HEK293 (cell line): ENCODE measurements at regions not wholly inside any gene's neighbourhood (a gene's known extent, or its start where the extent isn't known, plus 50 kb on each side); places are given as distances from the start of the nearest gene placed in this dataset.
"Not testable (repeated sequence)": the region's sequence is repeated elsewhere in the genome, so short reads cannot be mapped to it uniquely, and the experiment has no call there.

Source experiments
- GLI4 ChIP-seq: fragments of 450-650 bp; formaldehyde crosslinking; IDR thresholded peaks from 2 replicates; pipeline ENCODE4 v1.5.1; 2016; ENCODE audit warnings: missing biosample characterization, missing genetic modification characterization
- GLIS1 ChIP-seq: fragments of 450-650 bp; formaldehyde crosslinking; IDR thresholded peaks from 2 replicates; pipeline ENCODE4 v1.5.1; 2016; ENCODE audit warnings: missing biosample characterization, missing genetic modification characterization
- TCF7L2 ChIP-seq: IDR thresholded peaks from 2 replicates; pipeline ENCODE4 v1.6.1; 2011; ENCODE audit warnings: low read depth, mild to moderate bottlenecking, inconsistent platforms, low read length, moderate library complexity, borderline replicate concordance
- ZNF23 ChIP-seq: fragments of 450-650 bp; formaldehyde crosslinking; IDR thresholded peaks from 2 replicates; pipeline ENCODE4 v1.5.1; 2016; ENCODE audit warnings: missing biosample characterization, missing genetic modification characterization, borderline replicate concordance
- ZNF335 ChIP-seq: fragments of 450-650 bp; formaldehyde crosslinking; conservative IDR thresholded peaks from 2 replicates; pipeline ENCODE4 v1.5.1; 2016; ENCODE audit warnings: missing biosample characterization, missing genetic modification characterization
- ZNF747 ChIP-seq: fragments of 450-650 bp; formaldehyde crosslinking; IDR thresholded peaks from 2 replicates; pipeline ENCODE4 v1.5.1; 2016; ENCODE audit warnings: missing biosample characterization, missing genetic modification characterization

DNA sequence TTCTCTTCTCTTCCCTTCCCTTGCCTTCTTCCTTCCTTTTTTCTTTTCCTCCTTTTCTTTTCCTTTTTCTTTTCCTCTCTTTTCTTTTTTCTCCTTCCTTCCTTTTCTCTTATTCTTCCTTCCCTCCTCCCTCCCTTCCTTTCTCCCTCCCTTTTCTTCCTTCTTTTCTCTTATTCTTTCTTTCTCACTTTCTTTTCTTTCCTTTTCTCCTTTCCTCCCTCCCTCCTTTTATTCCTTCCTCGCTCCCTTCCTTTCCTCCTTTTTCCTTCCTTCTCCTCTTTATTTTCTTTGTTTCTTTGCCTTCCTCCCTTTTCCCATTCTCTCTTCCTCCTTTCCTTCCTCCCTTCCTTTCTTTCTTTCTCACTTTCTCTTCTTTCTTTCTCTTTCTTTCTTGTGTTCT lies 146.1 kb downstream of the ZNF92 start:
- not testable (repeated sequence) for TF ChIP-seq ZNF23 (tag by site-specific recombination); ZNF335 (tag by site-specific recombination); ZNF747 (tag by site-specific recombination); TCF7L2; GLI4 (tag by site-specific recombination); GLIS1 (tag by site-specific recombination)
